Endothelial cell of umbilical vein (primary cell): ENCODE measurements at regions not wholly inside any gene's neighbourhood (a gene's known extent, or its start where the extent isn't known, plus 50 kb on each side); places are given as distances from the start of the nearest gene placed in this dataset.

Experiments used
- BruUV-seq: library from RNA; stranded (reverse); fragments of 400-500 nt; replicated peaks from 2 replicates; lab custom pipeline; 2021; lab: Mats Ljungman, UMichigan
- CTCF ChIA-PET: fragments of 300-600, 350-600 bp; sonication (Branson Sonifier 250); formaldehyde crosslinking; loops from one replicate; lab custom pipeline; 2021; ENCODE audit warnings: antibody characterized with exemption, inconsistent platforms; lab: Charles Lee
- POLR2A ChIA-PET: fragments of 300-600, 350-600 bp; sonication (Branson Sonifier 250); formaldehyde crosslinking; loops from one replicate; lab custom pipeline; 2021; ENCODE audit warnings: antibody characterized with exemption, inconsistent platforms; lab: Charles Lee
- DNase-seq: peaks from one replicate; pipeline ENCODE4 v3.0.0-alpha.2; 2011; ENCODE audit warnings: low read depth, low spot score
- FAIRE-seq: peaks from 2 replicates; lab custom pipeline; 2011; peaks lifted over from hg19 to GRCh38; lab: Jason Lieb, UNC
- H2AFZ ChIP-seq: 2 replicates; pipeline ENCODE4 v1.6.0; 2012; ENCODE audit warnings: low read depth, low read length, control low read depth, inconsistent platforms
- H3K27ac ChIP-seq: 2 replicates; pipeline ENCODE4 v1.5.1; 2011; ENCODE audit warnings: low read depth, mild to moderate bottlenecking, control low read depth, low read length, moderate library complexity; ENCODE audit not compliant: insufficient read depth
- H3K27me3 ChIP-seq, 2 experiments: 2 replicates each; pipeline versions ENCODE4 v1.6.0 to v1.6.1; 2011; ENCODE audit warnings: low read length in 2 of 2, mixed read lengths in 1 of 2; ENCODE audit not compliant: control insufficient read depth in 2 of 2, insufficient read depth in 2 of 2
- H3K36me3 ChIP-seq, 2 experiments: 2 replicates in 1 of 2; 3 replicates in 1 of 2; pipeline ENCODE4 v1.5.1; 2011; ENCODE audit warnings: low read length in 2 of 2, mild to moderate bottlenecking in 1 of 2, moderate library complexity in 1 of 2; ENCODE audit not compliant: control insufficient read depth in 2 of 2, insufficient read depth in 2 of 2; ENCODE audit errors: extremely low read depth in 1 of 2
- H3K4me1 ChIP-seq: 3 replicates; pipeline ENCODE4 v1.5.1; 2011; ENCODE audit warnings: mild to moderate bottlenecking, low read length; ENCODE audit not compliant: control insufficient read depth, insufficient read depth; ENCODE audit errors: extremely low read depth
- H3K4me2 ChIP-seq: 2 replicates; pipeline ENCODE4 v1.6.1; 2011; ENCODE audit warnings: low read length, control low read depth, mixed read lengths; ENCODE audit not compliant: insufficient read depth
- H3K4me3 ChIP-seq, 3 experiments: fragments of 200-600 bp in 1 of 3; sonication (generic), shearing (Covaris generic) in 1 of 3; replicated peaks in 1 of 3; 2 replicates each; pipeline ENCODE4 v1.5.1; 2011 to 2016; ENCODE audit warnings: control low read depth in 3 of 3, low read length in 3 of 3, mild to moderate bottlenecking in 2 of 3, inconsistent platforms in 1 of 3, low read depth in 1 of 3, moderate library complexity in 1 of 3; ENCODE audit not compliant: insufficient read depth in 1 of 3
- H3K79me2 ChIP-seq: 2 replicates; pipeline ENCODE4 v1.6.0; 2012; ENCODE audit warnings: low read length, inconsistent platforms; ENCODE audit not compliant: control insufficient read depth, insufficient read depth
- H3K9ac ChIP-seq: replicated peaks from 2 replicates; pipeline ENCODE3; 2011; ENCODE audit warnings: low read length, control low read depth; ENCODE audit not compliant: insufficient read depth; ENCODE audit errors: extremely low read depth
- H3K9me1 ChIP-seq: replicated peaks from 3 replicates; pipeline ENCODE4 v1.6.0; 2011; ENCODE audit warnings: mild to moderate bottlenecking, low read length; ENCODE audit not compliant: control insufficient read depth, insufficient read depth; ENCODE audit errors: extremely low read depth
- H3K9me3 ChIP-seq: replicated peaks from 2 replicates; pipeline ENCODE4 v1.5.1; 2012; ENCODE audit warnings: low read length, inconsistent platforms; ENCODE audit not compliant: control insufficient read depth, insufficient read depth
- H4K20me1 ChIP-seq: replicated peaks from 2 replicates; pipeline ENCODE3; 2011; ENCODE audit warnings: mild to moderate bottlenecking, low read length; ENCODE audit not compliant: control insufficient read depth, insufficient read depth; ENCODE audit errors: extremely low read depth
- EZH2 ChIP-seq: IDR thresholded peaks from 2 replicates; pipeline ENCODE4 v1.6.1; 2012; ENCODE audit warnings: borderline replicate concordance, low read depth, mild to moderate bottlenecking, moderate library complexity, low read length, inconsistent platforms; ENCODE audit not compliant: severe bottlenecking
- FOS ChIP-seq: IDR thresholded peaks from 2 replicates; pipeline ENCODE4 v1.6.1; 2011; ENCODE audit warnings: mild to moderate bottlenecking, low read length, moderate library complexity, borderline replicate concordance; ENCODE audit not compliant: insufficient read depth
- GATA2 ChIP-seq: IDR thresholded peaks from 2 replicates; pipeline ENCODE4 v1.7.0; 2011; ENCODE audit warnings: low read depth, mild to moderate bottlenecking, moderate library complexity, mixed read lengths, low read length; ENCODE audit not compliant: insufficient read length, insufficient read depth
- JUN ChIP-seq: IDR thresholded peaks from 2 replicates; pipeline ENCODE4 v1.6.1; 2011; ENCODE audit warnings: borderline replicate concordance, low read depth; ENCODE audit not compliant: insufficient read length, insufficient read depth
- MAX ChIP-seq: IDR thresholded peaks from 2 replicates; pipeline ENCODE4 v1.6.1; 2011; ENCODE audit not compliant: insufficient read depth, insufficient read length
- MYC ChIP-seq: IDR thresholded peaks from one replicate; pipeline ENCODE4 v1.6.1; 2011; ENCODE audit warnings: mild to moderate bottlenecking, low read depth, low read length
- POLR2A ChIP-seq: IDR thresholded peaks from 2 replicates; pipeline ENCODE4 v1.6.1; 2012; ENCODE audit warnings: low read depth, mild to moderate bottlenecking, control low read depth, low read length
- POLR2AphosphoS5 ChIP-seq: IDR thresholded peaks from 2 replicates; pipeline ENCODE4 v1.6.1; 2012; ENCODE audit warnings: low read depth, mild to moderate bottlenecking, control low read depth, low read length, moderate library complexity; ENCODE audit not compliant: insufficient read depth
- dilution Hi-C: fragments of 300-500 bp; cut with MboI; formaldehyde crosslinking; loops from one replicate; pipeline ENCODE4 v1.15.0; 2019; ENCODE audit warnings: low sequenced_read_pairs; ENCODE audit not compliant: extremely low pct_ligation_motif_present
- intact Hi-C: fragments of 100-400 bp; cut with micrococcal nuclease; formaldehyde crosslinking; loops from one replicate; pipeline ENCODE4 v1.10.0; 2022
- TF ChIP-seq, protein P1 (sequence below), 2 donors: IDR thresholded peaks; 1 replicate in 1 of 2; 2 replicates in 1 of 2; pipeline ENCODE4 v1.5.1; 2011; ENCODE audit warnings: low read length in 2 of 2, mild to moderate bottlenecking in 2 of 2, moderate library complexity in 2 of 2, control low read depth in 1 of 2, inconsistent platforms in 1 of 2, low read depth in 1 of 2; ENCODE audit not compliant: insufficient read depth in 1 of 2; ENCODE audit errors: extremely low read depth in 1 of 2

DNA sequence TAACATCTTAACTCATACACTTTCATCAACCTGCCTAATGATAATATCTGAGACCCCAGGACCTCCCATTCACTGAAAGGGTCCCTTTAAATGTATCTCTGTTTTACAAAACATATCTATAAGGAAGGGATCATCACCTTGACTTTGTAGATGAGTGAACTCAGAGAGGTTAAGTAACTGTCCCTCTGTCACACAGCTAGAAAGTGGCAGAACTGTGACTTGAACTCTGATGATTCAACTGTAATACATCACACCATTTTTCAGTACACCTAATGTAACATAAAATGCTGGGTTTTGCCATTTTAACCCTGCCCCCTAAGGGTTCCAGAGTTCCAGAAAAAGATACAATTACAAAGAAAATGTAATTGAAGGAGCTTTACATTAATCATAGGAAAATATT lies 234.6 kb downstream of the ZEB2 start:
- Histone ChIP-seq H2AFZ (no peak overlapping the region), H3K9me3 (no peaks in the 10 kb centered on the region), H3K79me2 (no peaks in the 10 kb centered on the region), H3K4me2 (no peak overlapping the region), H3K27ac (no peak overlapping the region), H3K27me3 (no peaks in the 10 kb centered on the region), H3K4me3 (no peak overlapping the region), H3K9me1 (no peaks in the 10 kb centered on the region), H3K4me1 (no peaks in the 10 kb centered on the region), H3K9ac (no peak overlapping the region), H3K36me3 (no peaks in the 10 kb centered on the region), H4K20me1 (no peaks in the 10 kb centered on the region)
- no TSS peak for BruUV-seq
- DNase-seq (no peak), FAIRE-seq (no peak)
- ChIA-PET POLR2A (no interaction called here), CTCF (interaction anchor here (1.6 kb wide), 1 partner anchor 10 kb away, joined by 3 read pairs; no protein-coding TSS in a partner anchor)
- dilution Hi-C loops = no loop called here
- no peak for TF ChIP-seq GATA2
- TF ChIP-seq EZH2 = no peak
- TF ChIP-seq POLR2A = no peak
- no peak for TF ChIP-seq POLR2AphosphoS5
- no peak for TF ChIP-seq FOS
- TF ChIP-seq MYC = no peak
- TF ChIP-seq, protein P1, sequence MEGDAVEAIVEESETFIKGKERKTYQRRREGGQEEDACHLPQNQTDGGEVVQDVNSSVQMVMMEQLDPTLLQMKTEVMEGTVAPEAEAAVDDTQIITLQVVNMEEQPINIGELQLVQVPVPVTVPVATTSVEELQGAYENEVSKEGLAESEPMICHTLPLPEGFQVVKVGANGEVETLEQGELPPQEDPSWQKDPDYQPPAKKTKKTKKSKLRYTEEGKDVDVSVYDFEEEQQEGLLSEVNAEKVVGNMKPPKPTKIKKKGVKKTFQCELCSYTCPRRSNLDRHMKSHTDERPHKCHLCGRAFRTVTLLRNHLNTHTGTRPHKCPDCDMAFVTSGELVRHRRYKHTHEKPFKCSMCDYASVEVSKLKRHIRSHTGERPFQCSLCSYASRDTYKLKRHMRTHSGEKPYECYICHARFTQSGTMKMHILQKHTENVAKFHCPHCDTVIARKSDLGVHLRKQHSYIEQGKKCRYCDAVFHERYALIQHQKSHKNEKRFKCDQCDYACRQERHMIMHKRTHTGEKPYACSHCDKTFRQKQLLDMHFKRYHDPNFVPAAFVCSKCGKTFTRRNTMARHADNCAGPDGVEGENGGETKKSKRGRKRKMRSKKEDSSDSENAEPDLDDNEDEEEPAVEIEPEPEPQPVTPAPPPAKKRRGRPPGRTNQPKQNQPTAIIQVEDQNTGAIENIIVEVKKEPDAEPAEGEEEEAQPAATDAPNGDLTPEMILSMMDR (IDR thresholded peaks at IDR 0.05; ENCODE audit: extremely low read depth in 1 of 2, insufficient read depth in 1 of 2, low read depth in 1 of 2, low read length in 2 of 2) = no peak
- TF ChIP-seq MAX = no peak
- no peak for TF ChIP-seq JUN
- intact Hi-C loops = no loop called here
